Peyer's patch (tissue), 4 donors: ENCODE measurements at regions not wholly inside any gene's neighbourhood (a gene's known extent, or its start where the extent isn't known, plus 50 kb on each side); places are given as distances from the start of the nearest gene placed in this dataset.

Experiments used
- CTCF ChIP-seq, 6 experiments: fragments of 450-650 bp in 4 of 6; fragments of 200-600 bp in 2 of 6; sonication (generic) in 1 of 6; IDR thresholded peaks; one replicate each; pipeline ENCODE4 v1.5.1; 2017 to 2019; ENCODE audit warnings: antibody characterized with exemption in 6 of 6, mild to moderate bottlenecking in 3 of 6, moderate library complexity in 1 of 6
- POLR2A ChIP-seq, 2 donors: fragments of 450-650 bp; IDR thresholded peaks; one replicate each; pipeline ENCODE4 v1.5.1; 2017; ENCODE audit warnings: antibody characterized with exemption in 2 of 2, mild to moderate bottlenecking in 2 of 2, moderate library complexity in 2 of 2

- TF ChIP-seq CTCF (IDR thresholded peaks at IDR 0.05): no peak
- TF ChIP-seq POLR2A (IDR thresholded peaks at IDR 0.05): no peak
Observed at GRCh38 chr5:74289238-74289637, 351.3 kb downstream of the ENC1 start.
